ENCODE measurements at regions not wholly inside any gene's neighbourhood (a gene's known extent, or its start where the extent isn't known, plus 50 kb on each side); places are given as distances from the start of the nearest gene placed in this dataset.

DNA sequence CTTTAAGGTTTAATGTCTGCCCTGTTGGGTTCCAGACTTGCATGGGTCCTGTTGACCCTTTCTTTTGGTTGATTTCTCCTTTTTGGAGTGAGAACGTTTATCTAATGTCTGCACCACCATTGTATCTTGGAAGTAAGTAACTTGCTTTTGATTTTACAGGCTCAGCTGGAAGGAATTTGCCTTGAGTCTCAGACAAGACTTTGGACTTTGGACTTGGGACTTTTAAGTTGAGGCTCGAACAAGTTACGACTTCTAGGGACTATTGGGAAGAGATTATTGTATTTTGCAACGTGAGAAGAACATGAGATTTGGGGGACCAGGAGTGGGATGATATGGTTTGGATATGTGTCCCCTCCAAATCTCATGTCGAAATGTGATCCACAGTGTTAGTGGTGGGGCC lies 267.7 kb downstream of the GLI2 start:
- TF ChIP-seq, protein P1, sequence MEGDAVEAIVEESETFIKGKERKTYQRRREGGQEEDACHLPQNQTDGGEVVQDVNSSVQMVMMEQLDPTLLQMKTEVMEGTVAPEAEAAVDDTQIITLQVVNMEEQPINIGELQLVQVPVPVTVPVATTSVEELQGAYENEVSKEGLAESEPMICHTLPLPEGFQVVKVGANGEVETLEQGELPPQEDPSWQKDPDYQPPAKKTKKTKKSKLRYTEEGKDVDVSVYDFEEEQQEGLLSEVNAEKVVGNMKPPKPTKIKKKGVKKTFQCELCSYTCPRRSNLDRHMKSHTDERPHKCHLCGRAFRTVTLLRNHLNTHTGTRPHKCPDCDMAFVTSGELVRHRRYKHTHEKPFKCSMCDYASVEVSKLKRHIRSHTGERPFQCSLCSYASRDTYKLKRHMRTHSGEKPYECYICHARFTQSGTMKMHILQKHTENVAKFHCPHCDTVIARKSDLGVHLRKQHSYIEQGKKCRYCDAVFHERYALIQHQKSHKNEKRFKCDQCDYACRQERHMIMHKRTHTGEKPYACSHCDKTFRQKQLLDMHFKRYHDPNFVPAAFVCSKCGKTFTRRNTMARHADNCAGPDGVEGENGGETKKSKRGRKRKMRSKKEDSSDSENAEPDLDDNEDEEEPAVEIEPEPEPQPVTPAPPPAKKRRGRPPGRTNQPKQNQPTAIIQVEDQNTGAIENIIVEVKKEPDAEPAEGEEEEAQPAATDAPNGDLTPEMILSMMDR (IDR thresholded peaks at IDR 0.05; ENCODE audit: unreplicated experiment): no peak
- H3K4me1 Mint-ChIP-seq: no peaks in the 10 kb centered on the region
- H3K36me3 Mint-ChIP-seq: no peaks in the 10 kb centered on the region
- H3K4me3 Mint-ChIP-seq: no peak overlapping the region
- peaks cover 2% of the 10 kb centered on the region for H3K27me3 Mint-ChIP-seq (ENCODE audit: low read depth)
- DNase-seq (ENCODE audit: low spot score in 2 of 2, unreplicated experiment in 2 of 2): no peak
- H3K9me3 Mint-ChIP-seq: peaks cover 3% of the 10 kb centered on the region
- H3K27ac Mint-ChIP-seq: no peak overlapping the region

DNA sequence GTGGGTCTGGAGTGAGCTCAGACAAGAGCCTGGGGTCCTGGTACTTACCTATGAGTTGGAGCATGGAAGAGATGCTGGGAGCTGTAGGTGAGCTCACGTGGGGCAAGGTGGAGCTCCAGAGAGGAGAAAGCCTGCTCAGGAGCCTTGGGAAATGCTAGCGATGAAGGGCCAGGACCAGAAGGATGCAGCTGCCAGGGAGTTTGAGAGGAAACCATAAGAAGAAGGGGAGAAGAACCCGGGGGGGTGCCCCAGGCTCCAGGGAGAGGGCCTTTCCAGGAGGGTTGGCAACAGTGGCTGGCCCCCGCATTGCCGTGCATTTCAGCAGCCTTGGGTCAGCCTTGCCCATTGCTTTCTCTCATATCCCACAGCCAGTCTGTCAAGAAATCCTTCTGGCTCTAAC lies 268.7 kb downstream of the GLI2 start:
- Mint-ChIP-seq H3K4me3 (no peak overlapping the region), H3K27me3 (ENCODE audit: low read depth) (peaks cover 2% of the 10 kb centered on the region), H3K4me1 (no peaks in the 10 kb centered on the region), H3K9me3 (peaks cover 8% of the 10 kb centered on the region), H3K27ac (no peak overlapping the region), H3K36me3 (no peaks in the 10 kb centered on the region)
- TF ChIP-seq, protein P1 (IDR thresholded peaks at IDR 0.05; ENCODE audit: unreplicated experiment): no peak
- no peak for DNase-seq (ENCODE audit: low spot score in 2 of 2, unreplicated experiment in 2 of 2)

GRCh38 chr2:121004950-121005349 lies 269.3 kb downstream of the GLI2 start:
- Mint-ChIP-seq H3K4me3 (no peak overlapping the region), H3K9me3 (peaks cover 12% of the 10 kb centered on the region), H3K27ac (no peak overlapping the region), H3K27me3 (ENCODE audit: low read depth) (peaks cover 3% of the 10 kb centered on the region), H3K4me1 (no peaks in the 10 kb centered on the region), H3K36me3 (no peaks in the 10 kb centered on the region)
- TF ChIP-seq, protein P1 (IDR thresholded peaks at IDR 0.05; ENCODE audit: unreplicated experiment): no peak
- no peak for DNase-seq (ENCODE audit: low spot score in 2 of 2, unreplicated experiment in 2 of 2)

GRCh38 chr2:121005453-121005852 lies 269.8 kb downstream of the GLI2 start:
- Mint-ChIP-seq H3K27ac (no peak overlapping the region), H3K4me3 (no peak overlapping the region), H3K4me1 (no peaks in the 10 kb centered on the region), H3K27me3 (ENCODE audit: low read depth) (peaks cover 3% of the 10 kb centered on the region), H3K36me3 (peaks cover 1% of the 10 kb centered on the region), H3K9me3 (peaks cover 17% of the 10 kb centered on the region)
- TF ChIP-seq, protein P1 (IDR thresholded peaks at IDR 0.05; ENCODE audit: unreplicated experiment): no peak
- DNase-seq (ENCODE audit: low spot score in 2 of 2, unreplicated experiment in 2 of 2): no peak

DNA sequence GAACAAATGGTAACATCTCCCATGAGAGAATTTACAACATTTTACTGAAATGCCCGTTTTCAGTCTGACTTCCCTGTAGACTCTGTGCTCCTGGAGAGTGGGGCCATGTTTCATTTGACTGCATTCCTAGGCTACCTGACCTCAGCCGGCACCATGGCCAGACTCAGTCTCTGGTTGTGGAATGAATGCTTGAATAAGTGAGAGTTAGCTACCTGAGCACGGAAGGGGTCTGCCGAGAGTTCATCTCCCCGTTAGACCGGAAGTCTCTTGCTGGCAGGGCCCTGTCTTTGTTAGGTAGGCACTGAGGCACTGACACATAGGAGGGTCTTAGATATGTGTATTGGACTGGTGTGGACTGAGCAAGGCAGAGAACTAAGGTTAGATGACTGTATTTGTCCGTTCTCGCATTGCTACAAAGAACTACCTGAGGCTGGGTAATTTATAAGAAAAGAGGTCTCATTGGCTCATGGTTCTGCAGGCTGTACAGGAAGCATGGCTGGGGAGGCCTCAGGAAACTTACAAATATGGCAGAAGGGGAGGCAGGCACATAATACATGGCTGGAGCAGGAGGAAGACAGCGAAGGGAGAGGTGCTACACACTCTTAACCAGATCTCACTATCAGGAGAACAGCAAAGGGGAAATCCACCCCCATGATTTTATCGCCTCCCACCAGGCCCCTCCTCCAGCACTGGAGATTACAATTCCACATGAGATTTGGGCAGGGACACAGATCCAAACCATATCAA lies 271.2 kb downstream of the GLI2 start:
- TF ChIP-seq, protein P1 (IDR thresholded peaks at IDR 0.05; ENCODE audit: unreplicated experiment): no peak
- Mint-ChIP-seq H3K27ac (no peak overlapping the region), H3K4me1 (no peaks in the 10 kb centered on the region), H3K4me3 (no peak overlapping the region), H3K27me3 (ENCODE audit: low read depth) (peaks cover 3% of the 10 kb centered on the region), H3K36me3 (peaks cover 3% of the 10 kb centered on the region), H3K9me3 (peaks cover 25% of the 10 kb centered on the region)
- no peak for DNase-seq (ENCODE audit: low spot score in 2 of 2, unreplicated experiment in 2 of 2)
